ENCODE measurements at regions not wholly inside any gene's neighbourhood (a gene's known extent, or its start where the extent isn't known, plus 50 kb on each side); places are given as distances from the start of the nearest gene placed in this dataset.

DNA sequence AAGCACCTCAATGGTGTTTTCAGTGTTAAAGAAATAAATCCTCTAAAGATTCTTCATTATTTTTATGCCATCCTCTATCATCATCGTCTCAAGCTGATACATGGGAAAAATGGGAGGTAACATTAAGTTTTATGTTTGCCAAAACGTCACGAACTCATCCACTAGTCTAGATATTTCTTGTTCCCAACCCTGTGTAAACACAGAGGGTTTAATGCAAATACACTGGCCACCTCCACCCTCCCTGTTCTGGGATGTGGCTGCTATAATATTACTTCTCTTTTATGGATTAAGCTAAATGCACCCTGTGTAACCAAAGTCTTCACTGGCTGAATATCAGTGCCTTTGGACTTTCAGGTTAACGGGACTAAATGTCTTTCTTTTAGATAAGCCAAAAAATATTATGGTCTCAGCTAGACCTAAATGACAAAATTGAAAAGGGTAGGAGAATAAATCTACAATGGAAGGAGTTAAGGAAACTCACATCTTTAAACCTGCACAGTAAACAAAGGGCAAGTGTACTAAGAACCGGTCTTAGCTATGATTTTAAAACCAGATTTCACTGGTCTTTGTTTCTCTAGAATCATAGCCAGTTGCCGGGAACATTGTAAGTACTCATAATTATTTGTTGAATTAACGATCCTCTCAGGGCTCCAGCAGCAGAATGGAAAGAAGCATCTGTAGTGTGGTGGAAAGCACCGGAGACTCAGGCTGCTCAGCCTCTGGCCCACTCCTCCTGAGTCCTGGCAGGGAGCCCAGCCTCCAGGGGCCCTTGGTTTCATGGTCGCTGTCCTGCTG, 103.5 kb upstream of the NOCT start:
- TF ChIP-seq, protein P1, sequence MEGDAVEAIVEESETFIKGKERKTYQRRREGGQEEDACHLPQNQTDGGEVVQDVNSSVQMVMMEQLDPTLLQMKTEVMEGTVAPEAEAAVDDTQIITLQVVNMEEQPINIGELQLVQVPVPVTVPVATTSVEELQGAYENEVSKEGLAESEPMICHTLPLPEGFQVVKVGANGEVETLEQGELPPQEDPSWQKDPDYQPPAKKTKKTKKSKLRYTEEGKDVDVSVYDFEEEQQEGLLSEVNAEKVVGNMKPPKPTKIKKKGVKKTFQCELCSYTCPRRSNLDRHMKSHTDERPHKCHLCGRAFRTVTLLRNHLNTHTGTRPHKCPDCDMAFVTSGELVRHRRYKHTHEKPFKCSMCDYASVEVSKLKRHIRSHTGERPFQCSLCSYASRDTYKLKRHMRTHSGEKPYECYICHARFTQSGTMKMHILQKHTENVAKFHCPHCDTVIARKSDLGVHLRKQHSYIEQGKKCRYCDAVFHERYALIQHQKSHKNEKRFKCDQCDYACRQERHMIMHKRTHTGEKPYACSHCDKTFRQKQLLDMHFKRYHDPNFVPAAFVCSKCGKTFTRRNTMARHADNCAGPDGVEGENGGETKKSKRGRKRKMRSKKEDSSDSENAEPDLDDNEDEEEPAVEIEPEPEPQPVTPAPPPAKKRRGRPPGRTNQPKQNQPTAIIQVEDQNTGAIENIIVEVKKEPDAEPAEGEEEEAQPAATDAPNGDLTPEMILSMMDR (IDR thresholded peaks at IDR 0.05; ENCODE audit: low read length), result no peak
- TF ChIP-seq EZH2 (optimal IDR thresholded peaks at IDR 0.05; ENCODE audit: low read depth, low read length) (no peak), EZH2phosphoT487 (IDR thresholded peaks at IDR 0.05; ENCODE audit: low read length) (no peak)
